Left kidney (tissue), 1 donor: ENCODE measurements at regions not wholly inside any gene's neighbourhood (a gene's known extent, or its start where the extent isn't known, plus 50 kb on each side); places are given as distances from the start of the nearest gene placed in this dataset.

Experiments
- DNase-seq: peaks from one replicate; pipeline ENCODE4 v3.0.0-alpha.2; 2013

DNA sequence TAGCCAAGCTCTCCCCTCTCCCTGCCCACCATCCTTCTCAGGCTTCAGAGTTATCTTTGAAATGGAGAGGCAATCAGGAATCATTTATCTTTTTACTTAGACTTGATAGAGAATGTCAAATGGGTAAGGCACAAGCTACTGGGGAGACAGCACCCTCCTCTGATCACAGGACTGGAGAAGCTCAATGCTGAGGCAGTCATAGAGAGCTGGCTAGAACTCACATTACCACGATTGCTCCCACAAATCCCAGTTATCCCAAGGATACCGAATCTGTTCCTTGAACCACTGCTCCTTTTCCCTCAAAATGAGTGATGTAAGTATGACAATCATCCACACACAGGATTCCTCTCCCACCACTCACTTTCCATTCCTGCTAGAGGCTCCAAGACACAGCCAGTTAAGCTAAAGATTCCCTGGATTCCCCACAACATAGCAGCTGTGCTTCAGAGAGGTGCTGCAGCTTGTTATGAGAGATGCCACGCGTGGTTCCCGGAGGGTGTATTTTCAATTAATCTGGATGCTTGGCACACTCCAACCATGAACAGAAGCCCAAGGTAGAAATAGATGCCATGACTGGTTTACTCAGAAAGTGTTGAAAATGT is 96.2 kb upstream of the VGLL2 start:
- DNase-seq = no peak

DNA sequence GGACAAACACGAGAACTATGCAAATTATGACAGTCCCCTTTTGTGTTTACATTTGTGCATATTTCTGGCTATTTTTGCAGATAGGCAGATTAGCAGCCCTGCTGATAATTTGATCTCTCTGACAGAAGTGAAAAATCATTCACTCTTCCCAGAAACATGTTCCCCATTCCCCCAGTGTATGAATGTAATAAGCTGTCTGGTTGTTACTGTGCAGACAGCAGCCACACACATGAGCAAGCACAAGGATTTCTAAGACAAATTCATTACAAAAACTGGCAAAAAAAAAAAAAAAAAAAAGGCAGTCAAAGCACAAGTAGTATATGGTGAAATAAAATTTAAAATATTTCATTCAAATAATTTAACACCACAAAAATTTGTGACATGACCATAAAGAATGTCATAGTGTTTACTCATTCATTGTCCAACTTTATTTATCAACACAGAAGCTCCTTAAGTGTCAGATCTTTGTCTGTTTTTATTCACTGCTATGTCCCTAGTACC is 95.5 kb upstream of the VGLL2 start:
- no peak for DNase-seq

DNA sequence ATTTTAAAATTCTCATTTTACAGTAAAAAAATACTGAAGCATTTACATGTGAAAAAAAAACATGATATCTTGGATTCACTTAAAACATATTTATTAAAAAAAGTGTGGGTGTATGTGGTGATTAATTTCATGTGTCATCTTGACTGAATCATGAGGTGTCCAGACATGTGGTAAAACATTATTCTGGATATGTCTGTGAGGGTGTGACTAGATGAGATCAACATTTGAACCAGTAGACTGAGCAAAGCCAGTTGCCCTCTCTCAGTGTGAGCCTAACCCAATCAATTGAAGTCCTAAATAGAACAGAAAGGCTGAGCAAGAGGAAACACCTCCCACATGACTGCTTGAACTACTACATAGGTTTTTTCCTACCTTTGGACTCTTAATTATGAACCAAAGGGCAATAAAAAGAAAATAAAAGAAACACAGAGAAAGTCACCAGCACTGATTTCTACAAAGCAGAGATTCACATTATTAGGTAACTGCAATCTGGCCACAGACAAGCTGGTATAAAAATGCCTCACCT is 90.5 kb upstream of the VGLL2 start:
- no peak for DNase-seq

DNA sequence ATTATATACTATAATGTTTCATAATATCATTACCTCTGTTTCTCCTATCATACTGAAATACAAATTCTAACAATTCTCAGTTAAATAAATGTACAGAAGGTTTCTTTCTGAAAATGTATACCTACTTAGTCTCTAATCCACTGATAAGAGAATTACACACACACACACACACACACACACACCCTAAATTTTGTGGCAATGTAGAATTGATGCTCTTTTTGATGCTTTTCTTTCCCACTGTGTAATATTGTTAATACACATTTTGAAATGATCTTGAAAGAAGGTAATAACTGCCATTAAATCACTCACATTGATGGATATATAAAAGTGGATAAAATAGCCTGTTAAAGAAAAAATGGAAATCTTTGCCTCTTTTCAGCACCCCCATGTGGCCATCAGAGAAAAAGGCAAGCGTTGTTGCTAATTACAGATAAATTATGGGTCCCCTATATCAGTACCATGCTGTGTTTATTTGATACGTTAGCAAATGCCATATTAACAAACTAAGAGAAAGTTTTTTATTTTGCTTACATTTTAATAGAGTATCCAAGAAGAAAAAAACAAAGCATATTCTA is 76.6 kb upstream of the VGLL2 start:
- DNase-seq = no peak

DNA sequence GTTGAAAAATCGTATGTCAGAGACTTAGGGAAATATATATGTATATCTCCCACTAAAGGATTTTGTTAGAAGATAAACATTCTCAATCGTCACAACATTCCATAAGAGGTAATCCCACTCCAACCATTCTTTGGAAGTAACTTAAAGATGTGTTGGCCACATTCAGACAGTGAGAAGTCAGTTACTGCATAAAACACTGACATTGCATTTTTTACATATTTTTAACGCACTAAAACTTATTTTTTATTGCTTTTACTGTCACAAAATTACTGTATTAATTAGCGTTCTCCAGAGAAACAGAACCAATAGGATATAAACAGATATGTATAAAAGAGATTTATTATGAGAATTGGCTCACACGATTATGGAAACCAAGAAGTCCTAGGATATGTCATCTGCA is 74.3 kb upstream of the VGLL2 start:
- DNase-seq = no peak

DNA sequence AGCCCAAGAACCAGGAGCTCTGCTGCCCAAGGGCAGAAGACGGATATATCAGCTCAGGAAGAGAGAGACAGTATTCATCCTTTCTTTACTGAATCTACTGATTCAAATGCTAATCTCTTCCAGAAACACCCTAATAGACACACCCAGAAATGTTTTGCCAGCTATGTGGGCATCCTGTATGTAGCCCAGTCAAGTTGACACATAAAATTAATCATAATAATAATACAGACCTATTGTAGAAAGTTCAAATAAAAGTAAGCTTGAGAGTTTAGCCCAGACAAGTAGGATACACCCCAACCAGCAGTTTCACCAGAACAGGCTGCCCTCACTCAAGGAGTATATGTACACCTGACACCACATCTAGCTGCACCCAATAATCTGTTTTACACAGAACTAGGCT is 73.9 kb upstream of the VGLL2 start:
- DNase-seq = no peak

DNA sequence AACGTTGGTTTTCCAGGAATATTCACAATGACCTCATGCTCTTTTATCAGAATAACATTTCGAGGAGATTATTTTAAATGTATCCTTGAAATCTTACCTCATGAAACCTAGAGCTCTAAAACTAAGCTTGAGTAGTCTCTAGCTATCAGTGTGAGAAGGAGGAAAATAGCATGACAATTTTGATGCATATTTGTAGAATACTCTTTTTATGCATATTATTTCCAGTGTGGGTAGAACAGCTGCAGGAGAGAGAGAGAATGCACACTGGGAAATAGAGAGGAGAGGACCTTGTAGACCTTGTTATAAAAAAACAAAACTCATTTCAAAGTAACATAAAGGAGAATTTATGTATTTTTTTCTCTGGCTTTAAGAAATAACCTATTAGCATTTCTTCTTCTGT is 71.1 kb upstream of the VGLL2 start:
- no peak for DNase-seq

DNA sequence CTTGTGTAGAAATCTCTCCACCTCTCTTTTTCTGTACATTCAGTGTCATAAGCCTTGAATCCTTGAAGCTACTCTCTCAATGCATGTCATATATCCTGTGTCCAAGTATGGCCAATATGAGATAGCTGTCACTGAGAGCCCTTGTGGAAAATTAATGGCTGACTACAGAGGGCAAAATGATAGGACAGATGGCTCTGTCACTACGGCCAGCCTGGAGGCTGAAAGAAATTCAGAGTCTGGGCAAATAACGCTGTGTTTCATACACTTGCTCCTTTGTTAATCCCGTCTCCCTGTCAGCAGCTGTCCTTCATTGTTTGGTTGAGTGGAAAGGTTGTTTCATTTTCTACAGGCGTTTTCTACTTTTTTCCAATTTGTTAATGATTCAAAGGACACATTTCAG is 70.4 kb upstream of the VGLL2 start:
- DNase-seq = no peak

DNA sequence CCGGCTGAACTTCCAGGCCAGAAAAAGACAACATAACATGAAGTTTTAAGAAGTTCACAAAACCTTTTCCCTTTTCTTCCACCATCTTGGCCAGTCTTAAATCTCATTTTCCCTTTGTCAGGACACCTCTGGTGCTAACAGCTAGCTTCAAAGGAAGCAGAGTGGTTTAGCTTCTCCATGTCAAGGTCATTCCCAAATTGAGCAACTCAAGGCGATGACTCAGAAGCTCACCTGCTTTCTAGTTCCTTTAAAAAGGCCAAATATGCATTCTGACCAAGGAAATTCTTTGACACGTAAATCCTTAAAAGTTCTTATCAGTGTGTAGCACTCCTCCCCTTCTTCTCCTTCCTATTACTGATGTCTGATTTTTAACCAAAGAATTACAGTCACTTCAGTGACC is 69.6 kb upstream of the VGLL2 start:
- no peak for DNase-seq

DNA sequence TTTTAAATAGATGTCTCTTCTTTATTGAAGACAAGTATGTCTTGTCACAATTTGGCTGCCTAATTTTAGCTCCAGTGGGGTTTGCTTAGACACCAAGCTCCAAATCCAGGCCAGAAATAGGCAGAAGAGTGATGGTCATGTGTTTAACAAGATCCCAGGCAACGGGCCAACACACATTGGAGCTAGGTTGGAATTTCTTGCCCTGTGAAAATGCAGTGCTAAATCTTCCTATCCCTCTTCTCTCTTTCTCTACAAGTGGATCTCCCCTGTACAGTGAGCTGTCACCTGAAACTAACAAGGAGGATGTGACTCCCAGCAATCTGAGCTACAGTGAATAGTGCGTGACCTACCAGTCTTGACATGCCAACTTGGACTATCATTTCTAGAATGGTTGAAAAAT is 65.3 kb upstream of the VGLL2 start:
- DNase-seq = no peak

DNA sequence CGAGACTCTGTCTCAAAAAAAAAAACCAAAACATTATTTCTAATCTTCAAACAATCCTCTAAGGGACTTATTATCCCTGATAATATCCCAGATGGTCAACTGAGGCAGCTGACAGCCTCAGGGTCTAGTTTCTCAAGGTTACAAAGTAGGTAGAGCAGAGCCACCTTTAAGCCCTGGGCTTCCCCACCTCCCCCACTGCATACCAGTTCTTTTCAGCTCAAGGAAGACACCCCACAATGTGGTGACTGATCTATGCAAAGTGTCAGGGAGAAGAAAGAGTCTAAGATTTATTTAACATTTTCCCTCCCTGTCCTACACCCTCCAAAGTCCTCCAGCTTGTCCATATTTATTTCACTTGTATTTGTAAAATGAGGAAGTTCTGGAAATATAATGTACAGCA is 60.5 kb upstream of the VGLL2 start:
- no peak for DNase-seq

DNA sequence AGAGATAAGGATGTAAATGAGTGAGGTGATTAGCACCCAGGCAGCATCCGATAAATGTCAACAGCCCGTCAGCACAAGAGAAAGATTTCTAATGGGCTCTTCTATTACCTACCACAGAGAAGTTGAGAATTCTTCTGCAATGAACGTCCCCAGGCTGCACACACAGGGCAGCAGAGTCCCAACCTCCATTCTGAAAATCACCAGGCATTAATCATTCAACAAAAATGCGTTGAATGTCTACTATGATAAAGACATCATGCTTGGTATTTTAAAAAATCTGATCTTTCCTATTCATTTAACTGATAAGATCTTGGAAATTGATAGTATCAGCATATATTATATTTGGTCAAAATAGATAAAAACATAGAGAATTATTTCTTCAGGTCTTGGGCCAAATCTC is 59.5 kb upstream of the VGLL2 start:
- DNase-seq = no peak

DNA sequence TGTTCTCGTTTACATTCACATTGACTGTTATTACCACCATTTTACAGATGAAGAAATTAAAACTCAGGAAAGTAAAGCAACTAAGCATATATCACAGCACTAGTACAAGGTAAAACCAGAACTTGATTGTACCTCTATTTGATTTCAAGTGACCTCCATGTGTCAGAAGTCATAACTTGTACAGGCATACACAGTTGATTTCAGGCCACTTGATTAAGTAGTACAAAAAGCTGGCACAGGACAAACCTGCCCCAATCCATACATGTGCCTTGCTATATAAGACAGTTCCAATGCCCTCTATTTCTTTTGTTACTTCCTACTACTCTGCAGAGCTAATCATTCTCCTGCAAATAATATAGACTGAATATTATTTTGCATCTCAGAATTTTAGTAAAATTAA is 58.8 kb upstream of the VGLL2 start:
- no peak for DNase-seq

DNA sequence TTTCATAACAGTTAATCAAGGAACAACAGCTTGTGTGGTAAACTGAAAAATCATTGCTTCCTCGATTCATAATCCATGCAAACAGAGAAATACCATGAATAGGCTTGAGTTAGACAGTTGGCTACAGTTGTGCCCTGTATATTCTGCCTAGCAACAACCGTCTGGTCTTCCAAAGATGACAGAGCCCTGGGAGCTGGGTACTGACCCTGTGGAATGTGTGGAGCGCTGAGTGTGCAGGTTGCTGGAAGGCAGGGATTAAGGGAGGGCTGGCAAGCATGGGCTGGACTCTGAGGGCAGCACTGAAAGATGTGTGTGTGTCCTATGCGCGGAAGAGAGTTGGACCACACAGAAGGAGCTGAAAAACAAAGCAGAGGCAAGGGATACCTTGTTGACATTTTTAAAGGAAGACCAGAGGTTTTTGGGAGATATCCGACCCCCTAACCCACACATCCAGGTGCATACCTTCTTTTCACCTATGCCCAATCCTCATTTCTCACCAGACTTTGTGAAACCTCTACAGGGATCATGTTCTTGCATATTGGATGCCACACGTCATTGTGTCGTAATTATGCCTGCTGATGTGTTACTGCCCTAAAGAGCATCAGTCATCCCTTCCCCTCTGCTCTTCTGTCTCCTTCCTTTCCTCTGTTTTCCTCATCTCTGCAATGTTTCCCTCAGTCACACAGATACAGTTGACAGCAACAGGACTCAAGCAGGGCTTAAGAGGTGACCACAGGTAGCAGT is 58.2 kb upstream of the VGLL2 start:
- DNase-seq = no peak

DNA sequence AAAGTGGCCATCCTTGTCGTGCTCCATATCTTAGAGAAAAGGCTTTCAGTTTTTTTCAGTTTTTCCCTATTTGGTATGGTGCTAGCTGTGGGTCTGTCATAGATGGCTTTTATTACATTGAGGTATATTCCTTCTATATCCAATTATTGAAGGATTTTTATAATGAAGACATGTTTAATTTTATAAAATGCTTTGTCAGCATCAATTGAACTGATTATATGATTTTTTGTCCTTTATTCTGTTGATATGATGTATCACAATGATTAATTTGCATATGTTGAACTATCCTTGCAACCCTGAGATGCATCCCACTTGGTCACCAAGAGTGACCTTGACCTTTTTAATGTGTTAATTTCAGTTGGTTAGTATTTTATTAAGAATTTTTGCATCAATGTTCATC is 55.1 kb upstream of the VGLL2 start:
- no peak for DNase-seq

DNA sequence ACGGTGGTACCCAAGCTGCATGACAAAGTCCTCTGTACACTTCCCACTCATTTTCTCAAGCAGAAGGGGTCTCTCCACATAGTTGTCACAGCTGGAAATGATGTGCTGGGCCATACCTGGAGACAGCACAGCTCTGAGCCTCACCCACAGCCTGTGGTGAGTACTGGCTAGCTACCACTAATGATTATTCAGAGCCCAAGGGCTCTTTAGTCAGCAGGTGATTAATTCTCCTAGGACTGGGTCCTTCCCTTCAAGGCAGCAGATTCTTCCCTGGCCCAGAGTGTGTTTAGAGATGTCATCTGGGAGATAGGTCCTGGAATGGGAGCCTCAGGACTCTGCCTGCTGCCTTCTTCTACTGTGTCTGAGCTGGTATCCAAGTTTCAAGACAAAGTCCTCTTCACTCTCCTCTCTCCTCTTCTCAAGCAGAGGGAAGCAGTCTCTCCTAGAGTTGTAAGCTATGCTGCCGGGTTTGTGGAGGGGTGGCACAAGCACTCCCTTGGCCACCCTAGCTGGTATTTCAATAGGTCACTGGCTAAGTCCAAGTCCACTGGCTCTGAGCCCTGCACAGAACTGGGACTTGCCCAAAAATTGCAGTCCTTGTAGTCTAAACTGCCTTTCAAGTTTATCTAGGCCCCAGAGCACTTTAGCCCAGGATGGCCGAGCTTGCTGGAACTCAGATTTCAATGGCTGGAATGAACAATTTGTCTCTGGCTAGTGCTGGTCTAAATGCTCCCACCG is 49.8 kb upstream of the VGLL2 start:
- DNase-seq = no peak
